Type B pancreatic cell (in vitro differentiated cells): ENCODE measurements at regions not wholly inside any gene's neighbourhood (a gene's known extent, or its start where the extent isn't known, plus 50 kb on each side); places are given as distances from the start of the nearest gene placed in this dataset.

Experiments
- DNase-seq: peaks from one replicate; pipeline ENCODE4 v3.0.0; 2021; ENCODE audit warnings: mixed read lengths; ENCODE audit not compliant: unreplicated experiment; ENCODE audit errors: extremely low spot score
- H3K27ac Mint-ChIP-seq: 2 replicates; pipeline ENCODE4 v1.8.0; 2021; ENCODE audit warnings: mild to moderate bottlenecking, mixed read lengths
- H3K27me3 Mint-ChIP-seq: 2 replicates; pipeline ENCODE4 v1.8.0; 2021; ENCODE audit warnings: mixed read lengths
- H3K36me3 Mint-ChIP-seq: 2 replicates; pipeline ENCODE4 v1.8.0; 2021; ENCODE audit warnings: mixed read lengths
- H3K4me1 Mint-ChIP-seq: one replicate; pipeline ENCODE4 v1.8.0; 2021; ENCODE audit warnings: mixed read lengths; ENCODE audit not compliant: unreplicated experiment
- H3K4me3 Mint-ChIP-seq: 2 replicates; pipeline ENCODE4 v1.8.0; 2021; ENCODE audit warnings: mild to moderate bottlenecking, mixed read lengths
- H3K9me3 Mint-ChIP-seq: 2 replicates; pipeline ENCODE4 v1.8.0; 2021; ENCODE audit warnings: mixed read lengths
- TF ChIP-seq, protein P1 (sequence below): fragments of 200-600 bp; sonication (generic); conservative IDR thresholded peaks from 2 replicates; pipeline ENCODE4 v1.5.0; 2021; ENCODE audit warnings: antibody characterized with exemption, mild to moderate bottlenecking

DNA sequence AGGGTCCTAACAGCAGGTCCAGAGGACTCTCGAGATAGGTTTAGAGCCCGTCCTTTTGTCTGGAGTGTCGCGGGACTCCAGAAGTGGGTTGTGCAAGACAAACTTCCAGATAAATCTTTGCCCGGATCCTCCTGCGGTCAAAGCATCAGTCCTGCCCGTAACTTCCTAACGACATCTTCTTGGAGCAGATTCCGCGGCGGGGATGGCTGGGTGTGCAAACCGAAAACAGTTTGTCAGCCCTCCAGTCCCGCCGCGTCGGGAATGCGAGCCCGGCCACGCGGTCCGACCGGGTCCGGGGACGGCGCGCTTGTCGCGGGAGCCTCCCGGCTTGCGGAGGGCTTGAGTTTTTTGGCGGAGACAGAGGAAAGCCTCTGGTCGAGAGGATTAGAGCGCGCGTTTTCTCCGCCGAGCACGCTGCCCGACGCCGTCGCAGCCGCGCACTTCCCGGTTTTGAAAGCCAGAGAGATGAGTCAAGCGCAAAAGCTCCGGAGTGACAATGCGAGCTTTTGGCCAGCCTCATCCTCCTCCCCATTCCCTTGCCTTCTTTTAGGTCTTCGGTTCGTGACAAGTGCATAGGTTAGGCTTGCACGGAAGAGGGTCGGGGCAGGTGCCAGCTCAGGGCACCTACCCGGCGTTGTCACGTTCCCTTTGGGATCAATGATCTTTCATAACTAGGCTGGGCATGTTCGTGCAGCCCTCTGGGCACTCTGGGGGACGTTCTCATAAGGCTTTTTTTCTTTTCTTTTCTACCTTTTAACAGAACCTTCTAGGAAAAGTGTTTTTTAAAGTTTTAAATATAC lies 91.3 kb upstream of the PRDM1 start:
- peaks cover 88% of the 10 kb centered on the region for H3K27me3 Mint-ChIP-seq
- peak overlapping the region; percentile 70 for H3K27ac Mint-ChIP-seq
- no peak for DNase-seq
- H3K36me3 Mint-ChIP-seq = no peaks in the 10 kb centered on the region
- TF ChIP-seq, protein P1, sequence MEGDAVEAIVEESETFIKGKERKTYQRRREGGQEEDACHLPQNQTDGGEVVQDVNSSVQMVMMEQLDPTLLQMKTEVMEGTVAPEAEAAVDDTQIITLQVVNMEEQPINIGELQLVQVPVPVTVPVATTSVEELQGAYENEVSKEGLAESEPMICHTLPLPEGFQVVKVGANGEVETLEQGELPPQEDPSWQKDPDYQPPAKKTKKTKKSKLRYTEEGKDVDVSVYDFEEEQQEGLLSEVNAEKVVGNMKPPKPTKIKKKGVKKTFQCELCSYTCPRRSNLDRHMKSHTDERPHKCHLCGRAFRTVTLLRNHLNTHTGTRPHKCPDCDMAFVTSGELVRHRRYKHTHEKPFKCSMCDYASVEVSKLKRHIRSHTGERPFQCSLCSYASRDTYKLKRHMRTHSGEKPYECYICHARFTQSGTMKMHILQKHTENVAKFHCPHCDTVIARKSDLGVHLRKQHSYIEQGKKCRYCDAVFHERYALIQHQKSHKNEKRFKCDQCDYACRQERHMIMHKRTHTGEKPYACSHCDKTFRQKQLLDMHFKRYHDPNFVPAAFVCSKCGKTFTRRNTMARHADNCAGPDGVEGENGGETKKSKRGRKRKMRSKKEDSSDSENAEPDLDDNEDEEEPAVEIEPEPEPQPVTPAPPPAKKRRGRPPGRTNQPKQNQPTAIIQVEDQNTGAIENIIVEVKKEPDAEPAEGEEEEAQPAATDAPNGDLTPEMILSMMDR = no peak
- peaks cover 7% of the 10 kb centered on the region for H3K4me1 Mint-ChIP-seq
- no peaks in the 10 kb centered on the region for H3K9me3 Mint-ChIP-seq
- H3K4me3 Mint-ChIP-seq = peak overlapping the region; percentile 92

- peaks cover 7% of the 10 kb centered on the region for H3K4me1 Mint-ChIP-seq
These were observed 92.0 kb upstream of the PRDM1 start for GRCh38 chr6:105994118-105994590.

DNA sequence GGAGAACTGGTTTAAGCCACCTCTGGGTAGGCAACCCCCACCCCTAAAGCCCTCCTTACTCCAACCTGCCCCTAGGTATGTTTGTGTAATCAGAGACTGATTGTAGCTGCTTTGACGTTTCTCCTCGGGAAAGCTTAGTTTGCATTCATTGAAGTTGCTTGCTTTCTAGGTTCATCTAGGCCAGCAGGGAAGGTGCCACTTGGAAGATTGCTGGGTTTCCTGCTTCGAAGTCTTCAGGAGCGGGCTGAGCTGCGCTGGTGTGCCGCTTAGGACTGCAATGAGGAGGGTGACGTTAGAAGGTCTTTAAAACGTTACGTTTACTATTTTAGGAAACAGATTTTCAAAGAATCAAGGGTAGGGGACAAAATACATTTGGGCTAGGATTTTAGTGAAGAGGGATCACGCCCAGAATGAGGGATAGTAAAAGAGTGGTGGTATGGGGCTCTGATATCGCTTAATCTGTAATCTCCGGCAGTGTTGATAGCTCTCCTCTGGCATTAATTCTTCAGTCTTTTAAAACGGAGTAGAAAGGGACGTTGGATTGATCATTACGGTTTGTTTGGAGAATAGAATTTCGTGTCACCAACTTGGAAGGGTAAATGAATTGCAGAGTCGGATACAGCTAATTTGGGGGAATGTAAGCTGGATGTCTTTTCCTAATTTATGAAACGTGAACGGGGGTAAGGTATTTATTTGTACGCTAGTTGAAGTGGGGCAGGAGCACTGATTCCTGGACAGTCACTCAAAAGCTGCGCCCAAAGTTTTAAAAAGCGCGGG lies 92.6 kb upstream of the PRDM1 start:
- H3K27ac Mint-ChIP-seq = peak overlapping the region; percentile 25
- no peaks in the 10 kb centered on the region for H3K9me3 Mint-ChIP-seq
- DNase-seq = no peak
- H3K4me3 Mint-ChIP-seq = peak overlapping the region; percentile 92
- no peaks in the 10 kb centered on the region for H3K36me3 Mint-ChIP-seq
- H3K4me1 Mint-ChIP-seq = peaks cover 7% of the 10 kb centered on the region
- TF ChIP-seq, protein P1 = no peak
- peaks cover 96% of the 10 kb centered on the region for H3K27me3 Mint-ChIP-seq

More at GRCh38 chr6:105994118-105994590, 92.0 kb upstream of the PRDM1 start:
- H3K4me3 Mint-ChIP-seq = peak overlapping the region; percentile 92
- H3K27ac Mint-ChIP-seq = peak overlapping the region; percentile 54
- H3K36me3 Mint-ChIP-seq = no peaks in the 10 kb centered on the region
- no peak for DNase-seq
- H3K9me3 Mint-ChIP-seq = no peaks in the 10 kb centered on the region
- H3K27me3 Mint-ChIP-seq = peaks cover 91% of the 10 kb centered on the region
- TF ChIP-seq, protein P1 = no peak

- no peaks in the 10 kb centered on the region for H3K9me3 Mint-ChIP-seq
- peak overlapping the region; percentile 92 for H3K4me3 Mint-ChIP-seq
These were observed 93.7 kb upstream of the PRDM1 start for GRCh38 chr6:105992315-105992961.

More at GRCh38 chr6:105992315-105992961, 93.7 kb upstream of the PRDM1 start:
- peaks cover 97% of the 10 kb centered on the region for H3K27me3 Mint-ChIP-seq
- TF ChIP-seq, protein P1 = no peak
- H3K27ac Mint-ChIP-seq = peak overlapping the region; percentile 59
- peak; percentile 88 for DNase-seq
- H3K36me3 Mint-ChIP-seq = no peaks in the 10 kb centered on the region
- H3K4me1 Mint-ChIP-seq = peaks cover 7% of the 10 kb centered on the region
